Natural killer cell (primary cell): ENCODE measurements at regions not wholly inside any gene's neighbourhood (a gene's known extent, or its start where the extent isn't known, plus 50 kb on each side); places are given as distances from the start of the nearest gene placed in this dataset.

Experiments used
- ATAC-seq, 3 donors: fragments of 150-1000 bp in 2 of 3; fragments of 200-7000 bp in 1 of 3; cut with Tn5 transposase; 1 replicate in 1 of 3; 2 replicates in 2 of 3; pipeline ENCODE4 v1.10.0; 2021; ENCODE audit warnings: mild to moderate bottlenecking in 2 of 3, moderate library complexity in 2 of 3
- DNase-seq, 2 donors: peaks; one replicate each; pipeline versions ENCODE4 v3.0.0 to v3.0.0-alpha.2; 2013 to 2021; ENCODE audit warnings: mixed read lengths in 1 of 2
- H3K27ac ChIP-seq: one replicate; pipeline ENCODE4 v1.5.1; 2013; ENCODE audit warnings: mild to moderate bottlenecking, low read length
- H3K27me3 ChIP-seq: one replicate; pipeline ENCODE4 v1.6.1; 2013; ENCODE audit warnings: low read length; ENCODE audit not compliant: control insufficient read depth, insufficient read depth
- H3K36me3 ChIP-seq: one replicate; pipeline ENCODE4 v1.6.1; 2013; ENCODE audit warnings: low read length; ENCODE audit not compliant: control insufficient read depth, insufficient read depth
- H3K4me1 ChIP-seq: one replicate; pipeline ENCODE4 v1.6.1; 2013; ENCODE audit warnings: low read length; ENCODE audit not compliant: control insufficient read depth, insufficient read depth
- H3K4me3 ChIP-seq: one replicate; pipeline ENCODE4 v1.5.1; 2013; ENCODE audit warnings: low read length
- H3K9me3 ChIP-seq: one replicate; pipeline ENCODE4 v1.6.1; 2013; ENCODE audit warnings: low read length; ENCODE audit not compliant: control insufficient read depth, insufficient read depth
- H3K27ac Mint-ChIP-seq, 2 donors: one replicate each; pipeline ENCODE4 v1.8.0; 2022; ENCODE audit warnings: mild to moderate bottlenecking in 2 of 2, mixed read lengths in 2 of 2, moderate library complexity in 1 of 2
- H3K27me3 Mint-ChIP-seq, 2 donors: one replicate each; pipeline ENCODE4 v1.8.0; 2022; ENCODE audit warnings: low read depth in 2 of 2, mixed read lengths in 2 of 2
- H3K36me3 Mint-ChIP-seq: one replicate; pipeline ENCODE4 v1.8.0; 2022; ENCODE audit warnings: mixed read lengths
- H3K4me1 Mint-ChIP-seq, 2 donors: one replicate each; pipeline ENCODE4 v1.8.0; 2022; ENCODE audit warnings: mixed read lengths in 2 of 2
- H3K4me3 Mint-ChIP-seq: one replicate; pipeline ENCODE4 v1.8.0; 2022; ENCODE audit warnings: mild to moderate bottlenecking, moderate library complexity, mixed read lengths
- H3K9me3 Mint-ChIP-seq, 2 donors: one replicate each; pipeline ENCODE4 v1.8.0; 2022; ENCODE audit warnings: mixed read lengths in 2 of 2
- WGBS: methylation state at CpG from one replicate; pipeline ENCODE4 v1.1.7; 2013; ENCODE audit warnings: missing lambda C conversion rate; ENCODE audit not compliant: insufficient coverage; 5-methylcytosine and 5-hydroxymethylcytosine counted together
- intact Hi-C: fragments of 100-400 bp; cut with micrococcal nuclease; formaldehyde crosslinking; loops from one replicate; pipeline ENCODE4 v1.14.2; 2022
- TF ChIP-seq, protein P1 (sequence below): fragments of 200-600 bp; IDR thresholded peaks from one replicate; pipeline ENCODE4 v1.8.0; 2022; ENCODE audit warnings: antibody characterized with exemption

DNA sequence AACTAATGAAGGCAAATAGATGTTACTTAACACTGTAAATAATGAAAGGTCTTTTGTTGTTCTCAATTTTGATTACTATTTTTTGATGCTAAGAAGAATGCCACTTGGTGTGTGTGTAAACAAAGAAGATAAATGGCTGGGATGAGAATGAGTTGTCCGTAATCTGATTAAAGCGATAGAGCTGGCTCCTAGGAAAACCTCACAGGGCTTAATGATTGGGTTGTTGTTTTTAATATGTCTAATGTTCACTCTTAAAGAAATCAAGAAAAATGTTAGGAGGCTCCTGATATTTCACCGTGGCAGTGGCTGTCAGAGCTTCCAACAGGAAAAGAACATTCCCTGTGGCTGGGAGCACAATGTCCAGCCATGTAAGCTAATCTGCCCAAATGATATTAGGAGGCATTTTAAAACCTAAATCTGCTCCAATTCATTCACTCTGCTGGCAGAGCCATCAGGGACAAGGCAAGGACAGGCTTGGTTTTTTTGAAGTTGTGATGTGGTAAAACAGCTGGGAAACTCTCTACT, 243.9 kb downstream of the SNX10 start:
- H3K27me3 Mint-ChIP-seq, result peaks cover 30 to 80% of the 10 kb centered on the region in 2 donors
- H3K4me3 Mint-ChIP-seq, result no peak overlapping the region
- Histone ChIP-seq H3K4me3 (no peak overlapping the region), H3K27ac (no peak overlapping the region), H3K9me3 (no peaks in the 10 kb centered on the region), H3K4me1 (no peaks in the 10 kb centered on the region), H3K36me3 (no peaks in the 10 kb centered on the region), H3K27me3 (peaks cover 3% of the 10 kb centered on the region)
- DNase-seq (no peak), ATAC-seq (no peak)
- no peaks in the 10 kb centered on the region for H3K9me3 Mint-ChIP-seq
- H3K27ac Mint-ChIP-seq, result no peak overlapping the region
- TF ChIP-seq, protein P1, sequence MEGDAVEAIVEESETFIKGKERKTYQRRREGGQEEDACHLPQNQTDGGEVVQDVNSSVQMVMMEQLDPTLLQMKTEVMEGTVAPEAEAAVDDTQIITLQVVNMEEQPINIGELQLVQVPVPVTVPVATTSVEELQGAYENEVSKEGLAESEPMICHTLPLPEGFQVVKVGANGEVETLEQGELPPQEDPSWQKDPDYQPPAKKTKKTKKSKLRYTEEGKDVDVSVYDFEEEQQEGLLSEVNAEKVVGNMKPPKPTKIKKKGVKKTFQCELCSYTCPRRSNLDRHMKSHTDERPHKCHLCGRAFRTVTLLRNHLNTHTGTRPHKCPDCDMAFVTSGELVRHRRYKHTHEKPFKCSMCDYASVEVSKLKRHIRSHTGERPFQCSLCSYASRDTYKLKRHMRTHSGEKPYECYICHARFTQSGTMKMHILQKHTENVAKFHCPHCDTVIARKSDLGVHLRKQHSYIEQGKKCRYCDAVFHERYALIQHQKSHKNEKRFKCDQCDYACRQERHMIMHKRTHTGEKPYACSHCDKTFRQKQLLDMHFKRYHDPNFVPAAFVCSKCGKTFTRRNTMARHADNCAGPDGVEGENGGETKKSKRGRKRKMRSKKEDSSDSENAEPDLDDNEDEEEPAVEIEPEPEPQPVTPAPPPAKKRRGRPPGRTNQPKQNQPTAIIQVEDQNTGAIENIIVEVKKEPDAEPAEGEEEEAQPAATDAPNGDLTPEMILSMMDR, result no peak
- H3K4me1 Mint-ChIP-seq, result no peaks in the 10 kb centered on the region
- H3K36me3 Mint-ChIP-seq, result no peaks in the 10 kb centered on the region
- WGBS, result 87% methylated on average over 3 of the region's 3 CpGs
- intact Hi-C loops, result no loop called here

DNA sequence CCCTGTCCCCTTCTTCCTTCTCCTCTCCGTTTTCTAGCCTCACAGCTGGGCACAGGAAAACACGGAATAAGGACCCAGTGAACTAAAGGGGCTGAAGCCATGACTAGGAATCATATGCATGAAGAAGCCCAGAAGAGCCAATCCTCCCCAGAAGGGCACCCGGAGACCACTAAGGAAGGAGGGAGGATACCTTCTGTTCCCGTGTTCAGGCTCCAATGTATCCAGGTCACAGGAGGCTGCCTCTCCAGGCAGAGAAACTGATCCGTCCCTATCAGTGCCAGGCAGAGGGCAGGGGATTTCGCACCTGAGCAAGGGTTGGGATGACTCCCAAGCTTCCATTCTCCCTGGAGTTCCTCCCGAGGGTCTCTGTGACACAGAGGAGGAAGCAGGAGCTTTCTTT, 246.6 kb downstream of the SNX10 start:
- Mint-ChIP-seq H3K27ac (no peak overlapping the region), H3K27me3 (peaks cover 33 to 71% of the 10 kb centered on the region in 2 donors), H3K9me3 (no peaks in the 10 kb centered on the region), H3K4me1 (no peaks in the 10 kb centered on the region), H3K4me3 (no peak overlapping the region), H3K36me3 (no peaks in the 10 kb centered on the region)
- TF ChIP-seq, protein P1, result no peak
- H3K27me3 ChIP-seq, result peaks cover 3% of the 10 kb centered on the region
- DNase-seq (no peak), ATAC-seq (no peak)
- no peaks in the 10 kb centered on the region for H3K9me3 ChIP-seq
- no peaks in the 10 kb centered on the region for H3K4me1 ChIP-seq
- WGBS, result 73% methylated on average over 6 of the region's 7 CpGs
- H3K27ac ChIP-seq, result no peak overlapping the region
- H3K36me3 ChIP-seq, result no peaks in the 10 kb centered on the region
- H3K4me3 ChIP-seq, result no peak overlapping the region
- intact Hi-C loops, result no loop called here

GRCh38 chr7:26538689-26539088, 247.0 kb downstream of the SNX10 start:
- Histone ChIP-seq H3K4me3 (no peak overlapping the region), H3K9me3 (no peaks in the 10 kb centered on the region), H3K27ac (no peak overlapping the region), H3K27me3 (peaks cover 3% of the 10 kb centered on the region), H3K36me3 (no peaks in the 10 kb centered on the region), H3K4me1 (no peaks in the 10 kb centered on the region)
- no peak overlapping the region for H3K27ac Mint-ChIP-seq
- H3K4me1 Mint-ChIP-seq, result no peaks in the 10 kb centered on the region
- TF ChIP-seq, protein P1, result no peak
- H3K36me3 Mint-ChIP-seq, result no peaks in the 10 kb centered on the region
- H3K4me3 Mint-ChIP-seq, result no peak overlapping the region
- no peak for ATAC-seq
- DNase-seq, result no peak
- H3K27me3 Mint-ChIP-seq, result peaks cover 37 to 72% of the 10 kb centered on the region in 2 donors
- WGBS, result 0% methylated on average over 3 of the region's 3 CpGs
- H3K9me3 Mint-ChIP-seq, result no peaks in the 10 kb centered on the region
- intact Hi-C loops, result no loop called here

- no peak overlapping the region for H3K27ac Mint-ChIP-seq
- H3K4me3 ChIP-seq, result no peak overlapping the region
- intact Hi-C loops, result no loop called here
- ATAC-seq (no peak), DNase-seq (no peak)
- no peak overlapping the region for H3K4me3 Mint-ChIP-seq
- 70% methylated on average over 8 of the region's 10 CpGs for WGBS
- no peaks in the 10 kb centered on the region for H3K9me3 Mint-ChIP-seq
- no peaks in the 10 kb centered on the region for H3K36me3 ChIP-seq
- H3K27ac ChIP-seq, result no peak overlapping the region
- TF ChIP-seq, protein P1, result no peak
- H3K4me1 ChIP-seq, result no peaks in the 10 kb centered on the region
- H3K27me3 ChIP-seq, result peaks cover 1% of the 10 kb centered on the region
- H3K27me3 Mint-ChIP-seq, result peaks cover 19 to 52% of the 10 kb centered on the region in 2 donors
- no peaks in the 10 kb centered on the region for H3K36me3 Mint-ChIP-seq
- no peaks in the 10 kb centered on the region for H3K9me3 ChIP-seq
- no peaks in the 10 kb centered on the region for H3K4me1 Mint-ChIP-seq
Observed at GRCh38 chr7:26543340-26543739, 251.7 kb downstream of the SNX10 start.
